ENCODE measurements at regions not wholly inside any gene's neighbourhood (a gene's known extent, or its start where the extent isn't known, plus 50 kb on each side); places are given as distances from the start of the nearest gene placed in this dataset.
A peak's percentile ranks its signal among the peaks of the same experiment; 100 is the strongest.

DNA sequence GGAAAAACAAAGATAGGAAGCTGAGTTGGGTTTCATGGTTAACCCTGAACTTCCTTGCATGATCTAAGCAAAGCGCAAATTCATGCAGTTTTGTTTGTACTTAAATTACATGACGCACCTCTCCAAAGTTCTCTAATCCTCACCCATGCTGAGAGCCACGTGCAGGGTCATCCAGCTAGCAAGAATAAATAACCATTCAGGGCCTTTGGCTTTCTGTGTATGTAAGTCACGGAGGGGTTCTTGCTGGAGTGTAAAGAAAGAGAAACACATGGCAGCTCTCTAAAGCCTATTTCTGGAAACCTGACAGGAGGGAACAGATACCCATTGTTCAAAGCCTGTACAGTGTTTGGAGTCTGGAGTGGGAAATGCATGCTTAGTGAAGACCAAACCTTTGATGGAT, 171.7 kb upstream of the CCN2 start:
- intact Hi-C loops (cut with DNase I): no loop called here
- Histone ChIP-seq H3K4me1 (ENCODE audit: control insufficient read depth in 2 of 3, insufficient read depth in 2 of 3, low read depth in 1 of 3, low read length in 3 of 3) (no peaks in the 10 kb centered on the region), H3K9me3 (ENCODE audit: control insufficient read depth in 2 of 3, insufficient read depth in 1 of 3, low read length in 3 of 3) (no peaks in the 10 kb centered on the region), H3K27ac (ENCODE audit: low read depth in 2 of 2, low read length in 2 of 2) (no peak overlapping the region), H3K36me3 (ENCODE audit: control insufficient read depth in 2 of 3, insufficient read depth in 3 of 3, low read length in 3 of 3) (no peaks in the 10 kb centered on the region), H3K27me3 (ENCODE audit: control insufficient read depth, insufficient read depth, low read length) (no peaks in the 10 kb centered on the region), H3K9ac (ENCODE audit: low read length in 3 of 3) (no peak overlapping the region), H3K4me3 (ENCODE audit: low read length in 3 of 3) (no peak overlapping the region)
- no peak for FAIRE-seq
- no peak for DNase-seq
- TF ChIP-seq CTCF (IDR thresholded peaks at IDR 0.05; ENCODE audit: borderline replicate concordance, extremely low read depth, insufficient read depth): no peak

GRCh38 chr6:132122176-132122575, 171.0 kb upstream of the CCN2 start:
- no peak for TF ChIP-seq CTCF (IDR thresholded peaks at IDR 0.05; ENCODE audit: borderline replicate concordance, extremely low read depth, insufficient read depth)

DNA sequence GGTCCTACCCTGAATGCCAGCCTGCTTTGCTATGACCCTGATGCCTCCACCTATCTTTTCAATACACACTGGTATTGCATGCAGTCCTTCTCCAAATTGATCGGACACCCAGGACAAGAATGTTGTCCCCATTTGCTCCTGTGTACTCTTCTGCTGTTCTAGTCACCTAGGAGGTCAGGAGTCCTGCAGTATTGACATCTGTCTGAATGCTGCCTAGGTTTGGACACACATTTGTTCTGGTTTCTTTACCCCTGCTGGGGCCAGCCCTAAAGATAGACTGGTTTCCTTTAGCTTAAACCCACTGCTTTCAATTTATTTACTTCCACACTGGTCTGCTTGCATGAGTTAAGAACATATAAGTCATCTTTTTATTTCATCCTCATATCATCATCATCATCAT, 167.0 kb upstream of the CCN2 start:
- intact Hi-C loops (cut with DNase I): no loop called here
- FAIRE-seq (no peak), DNase-seq (no peak)
- no peak for TF ChIP-seq CTCF (IDR thresholded peaks at IDR 0.05; ENCODE audit: borderline replicate concordance, extremely low read depth, insufficient read depth)
- Histone ChIP-seq H3K4me1 (ENCODE audit: control insufficient read depth in 2 of 3, insufficient read depth in 2 of 3, low read depth in 1 of 3, low read length in 3 of 3) (no peaks in the 10 kb centered on the region), H3K27ac (ENCODE audit: low read depth in 2 of 2, low read length in 2 of 2) (no peak overlapping the region), H3K9ac (ENCODE audit: low read length in 3 of 3) (no peak overlapping the region), H3K4me3 (ENCODE audit: low read length in 3 of 3) (no peak overlapping the region), H3K9me3 (ENCODE audit: control insufficient read depth in 2 of 3, insufficient read depth in 1 of 3, low read length in 3 of 3) (no peaks in the 10 kb centered on the region), H3K27me3 (ENCODE audit: control insufficient read depth, insufficient read depth, low read length) (no peaks in the 10 kb centered on the region), H3K36me3 (ENCODE audit: control insufficient read depth in 2 of 3, insufficient read depth in 3 of 3, low read length in 3 of 3) (no peaks in the 10 kb centered on the region)

More at GRCh38 chr6:132122176-132122575, 171.0 kb upstream of the CCN2 start:
- no peaks in the 10 kb centered on the region for H3K9me3 ChIP-seq (ENCODE audit: control insufficient read depth in 2 of 3, insufficient read depth in 1 of 3, low read length in 3 of 3)
- H3K4me1 ChIP-seq (ENCODE audit: control insufficient read depth in 2 of 3, insufficient read depth in 2 of 3, low read depth in 1 of 3, low read length in 3 of 3): no peaks in the 10 kb centered on the region
- H3K36me3 ChIP-seq (ENCODE audit: control insufficient read depth in 2 of 3, insufficient read depth in 3 of 3, low read length in 3 of 3): no peaks in the 10 kb centered on the region
- H3K27me3 ChIP-seq (ENCODE audit: control insufficient read depth, insufficient read depth, low read length): no peaks in the 10 kb centered on the region
- DNase-seq (no peak), FAIRE-seq (no peak)
- H3K4me3 ChIP-seq (ENCODE audit: low read length in 3 of 3): no peak overlapping the region
- intact Hi-C loops (cut with DNase I): no loop called here
- H3K9ac ChIP-seq (ENCODE audit: low read length in 3 of 3): no peak overlapping the region
- no peak overlapping the region for H3K27ac ChIP-seq (ENCODE audit: low read depth in 2 of 2, low read length in 2 of 2)

- no peaks in the 10 kb centered on the region for H3K27me3 ChIP-seq (ENCODE audit: control insufficient read depth, insufficient read depth, low read length)
- no peak for DNase-seq
- no peak overlapping the region for H3K27ac ChIP-seq (ENCODE audit: low read depth in 2 of 2, low read length in 2 of 2)
- no peak for FAIRE-seq
- TF ChIP-seq CTCF (IDR thresholded peaks at IDR 0.05; ENCODE audit: borderline replicate concordance, extremely low read depth, insufficient read depth): no peak
- H3K4me3 ChIP-seq (ENCODE audit: low read length in 3 of 3): peak overlapping the region in 2 of 3 donors; percentile 23 to 32
- intact Hi-C loops (cut with DNase I): no loop called here
- H3K9me3 ChIP-seq (ENCODE audit: control insufficient read depth in 2 of 3, insufficient read depth in 1 of 3, low read length in 3 of 3): no peaks in the 10 kb centered on the region
- no peaks in the 10 kb centered on the region for H3K4me1 ChIP-seq (ENCODE audit: control insufficient read depth in 2 of 3, insufficient read depth in 2 of 3, low read depth in 1 of 3, low read length in 3 of 3)
- no peak overlapping the region for H3K9ac ChIP-seq (ENCODE audit: low read length in 3 of 3)
- no peaks in the 10 kb centered on the region for H3K36me3 ChIP-seq (ENCODE audit: control insufficient read depth in 2 of 3, insufficient read depth in 3 of 3, low read length in 3 of 3)
Observed at GRCh38 chr6:132115714-132116366, 164.7 kb upstream of the CCN2 start.

Data from kidney (tissue), 13 donors.